Epithelial cell of proximal tubule (primary cell): ENCODE measurements at regions not wholly inside any gene's neighbourhood (a gene's known extent, or its start where the extent isn't known, plus 50 kb on each side); places are given as distances from the start of the nearest gene placed in this dataset.

ENCODE experiments used
- DNase-seq: peaks from one replicate; pipeline ENCODE4 v3.0.0-alpha.2; 2011; ENCODE audit warnings: low read depth
- H3K4me3 ChIP-seq: 2 replicates; pipeline ENCODE4 v1.5.1; 2011; ENCODE audit warnings: low read depth, mild to moderate bottlenecking, low read length
- CTCF ChIP-seq: conservative IDR thresholded peaks from 2 replicates; pipeline ENCODE4 v1.5.1; 2012; ENCODE audit warnings: low read depth, mild to moderate bottlenecking, low read length

GRCh38 chr6:103784117-103784516 lies 1075.6 kb downstream of the HACE1 start:
- TF ChIP-seq CTCF, result no peak

GRCh38 chr6:103783329-103783728 lies 1076.4 kb downstream of the HACE1 start:
- no peak for DNase-seq
- no peak for TF ChIP-seq CTCF
- H3K4me3 ChIP-seq, result no peak overlapping the region

More at GRCh38 chr6:103784117-103784516, 1075.6 kb downstream of the HACE1 start:
- no peak overlapping the region for H3K4me3 ChIP-seq
- no peak for DNase-seq

- H3K4me3 ChIP-seq, result no peak overlapping the region
- no peak for TF ChIP-seq CTCF
- DNase-seq, result no peak
These were observed 1090.3 kb downstream of the HACE1 start for GRCh38 chr6:103769431-103769830.

- no peak for DNase-seq
- TF ChIP-seq CTCF, result no peak
- no peak overlapping the region for H3K4me3 ChIP-seq
These were observed 1109.1 kb downstream of the HACE1 start for GRCh38 chr6:103750603-103751002.

GRCh38 chr6:103734016-103734415 lies 1125.7 kb downstream of the HACE1 start:
- no peak for TF ChIP-seq CTCF
- H3K4me3 ChIP-seq, result no peak overlapping the region
- no peak for DNase-seq

- no peak overlapping the region for H3K4me3 ChIP-seq
- TF ChIP-seq CTCF, result no peak
- no peak for DNase-seq
These were observed 1130.1 kb downstream of the HACE1 start for GRCh38 chr6:103729658-103730057.

GRCh38 chr6:103723438-103724322 lies 1136.0 kb downstream of the HACE1 start:
- H3K4me3 ChIP-seq, result no peak overlapping the region
- TF ChIP-seq CTCF, result no peak
- no peak for DNase-seq
